Upper lobe of left lung (tissue), 4 donors: ENCODE measurements at regions not wholly inside any gene's neighbourhood (a gene's known extent, or its start where the extent isn't known, plus 50 kb on each side); places are given as distances from the start of the nearest gene placed in this dataset.

Experiments
- CTCF ChIP-seq, 6 experiments: fragments of 450-650 bp in 4 of 6; fragments of 200-600 bp in 2 of 6; sonication (generic) in 2 of 6; IDR thresholded peaks; one replicate each; pipeline ENCODE4 v1.5.1; 2016 to 2019; ENCODE audit warnings: antibody characterized with exemption in 6 of 6
- EP300 ChIP-seq, 4 donors: sonication (generic); formaldehyde crosslinking; IDR thresholded peaks; one replicate each; pipeline ENCODE4 v1.5.1; 2017; ENCODE audit warnings: antibody characterized with exemption in 4 of 4, control low read depth in 2 of 4
- POLR2A ChIP-seq, 4 donors: fragments of 450-650 bp; IDR thresholded peaks; one replicate each; pipeline ENCODE4 v1.5.1; 2016 to 2017; ENCODE audit warnings: antibody characterized with exemption in 4 of 4, mild to moderate bottlenecking in 2 of 4
- POLR2AphosphoS5 ChIP-seq, 2 donors: sonication (generic); formaldehyde crosslinking; IDR thresholded peaks; one replicate each; pipeline ENCODE4 v1.5.1; 2017; ENCODE audit warnings: antibody characterized with exemption in 2 of 2

- no peak for TF ChIP-seq POLR2A (IDR thresholded peaks at IDR 0.05)
- no peak for TF ChIP-seq CTCF (IDR thresholded peaks at IDR 0.05)
- TF ChIP-seq EP300 (IDR thresholded peaks at IDR 0.05): no peak
- TF ChIP-seq POLR2AphosphoS5 (IDR thresholded peaks at IDR 0.05): no peak
Measured at GRCh38 chr6:43865932-43866645, 96.1 kb downstream of the VEGFA start.
